HepG2 (cell line): ENCODE measurements at regions not wholly inside any gene's neighbourhood (a gene's known extent, or its start where the extent isn't known, plus 50 kb on each side); places are given as distances from the start of the nearest gene placed in this dataset.

Experiments
- ATAC-seq: fragments of 200-7000 bp; cut with Tn5 transposase; 3 replicates; pipeline ENCODE4 v1.9.1; 2020; ENCODE audit warnings: mild to moderate bottlenecking, moderate library complexity
- BruUV-seq: library from RNA; stranded (reverse); fragments of 400-500 nt; replicated peaks from 2 replicates; lab custom pipeline; 2021; lab: Mats Ljungman, UMichigan
- CTCF ChIA-PET: fragments of 300-600 bp; formaldehyde crosslinking; extraction: SDS; loops from one replicate; lab custom pipeline; 2021; ENCODE audit warnings: low total read pairs, inconsistent platforms, low intra/inter-chr PET ratio; lab: Yijun Ruan, JAX
- POLR2A ChIA-PET: fragments of 350-600 bp; sonication (Branson Sonifier 250); formaldehyde crosslinking; loops from one replicate; lab custom pipeline; 2020; ENCODE audit warnings: antibody characterized with exemption, inconsistent platforms; lab: Yijun Ruan, JAX
- DNase-seq: peaks from one replicate; pipeline ENCODE4 v3.0.0-alpha.2; 2015; ENCODE audit warnings: low spot score
- FAIRE-seq: peaks from 3 replicates; lab custom pipeline; 2011; peaks lifted over from hg19 to GRCh38; lab: Jason Lieb, UNC
- H2AFZ ChIP-seq: one replicate; pipeline ENCODE4 v1.6.1; 2011; ENCODE audit warnings: low read length, inconsistent platforms
- H3K27ac ChIP-seq: fragments of 300-600 bp; 3 replicates; pipeline ENCODE4 v1.8.0; 2011; ENCODE audit warnings: mixed run types, mild to moderate bottlenecking, mixed read lengths, low read length, inconsistent platforms; ENCODE audit not compliant: insufficient read depth; ENCODE audit errors: extremely low read length
- H3K27me3 ChIP-seq, 2 experiments: fragments of 200-600 bp in 1 of 2; 2 replicates in 1 of 2; 3 replicates in 1 of 2; pipeline versions ENCODE4 v1.6.0 to v1.8.0; 2011; ENCODE audit warnings: low read length in 2 of 2, mild to moderate bottlenecking in 2 of 2, moderate library complexity in 2 of 2, inconsistent platforms in 1 of 2; ENCODE audit not compliant: insufficient read depth in 2 of 2, control insufficient read depth in 1 of 2
- H3K36me3 ChIP-seq, 2 experiments: fragments of 200-600 bp in 1 of 2; replicated peaks in 1 of 2; 2 replicates in 1 of 2; 3 replicates in 1 of 2; pipeline versions ENCODE4 v1.5.1 to v1.8.0; 2011; ENCODE audit warnings: low read length in 2 of 2, inconsistent platforms in 1 of 2; ENCODE audit not compliant: insufficient read depth in 2 of 2, control insufficient read depth in 1 of 2
- H3K4me1 ChIP-seq: 2 replicates; pipeline ENCODE4 v1.5.1; 2012; ENCODE audit warnings: low read length, inconsistent platforms; ENCODE audit not compliant: insufficient read depth
- H3K4me2 ChIP-seq: 2 replicates; pipeline ENCODE4 v1.6.0; 2011; ENCODE audit warnings: low read depth, low read length, inconsistent platforms
- H3K4me3 ChIP-seq, 3 experiments: fragments of 200-600 bp in 1 of 3; sonication (generic), shearing (Covaris generic) in 1 of 3; replicated peaks in 1 of 3; 2 replicates each; pipeline ENCODE4 v1.5.1; 2011 to 2016; ENCODE audit warnings: low read length in 3 of 3, inconsistent platforms in 2 of 3, low read depth in 2 of 3, mild to moderate bottlenecking in 2 of 3, control low read depth in 1 of 3, mixed read lengths in 1 of 3; ENCODE audit not compliant: insufficient read depth in 1 of 3
- H3K79me2 ChIP-seq: one replicate; pipeline ENCODE4 v1.6.1; 2011; ENCODE audit warnings: low read length, inconsistent platforms; ENCODE audit not compliant: insufficient read depth
- H3K9ac ChIP-seq: 2 replicates; pipeline ENCODE4 v1.6.0; 2011; ENCODE audit warnings: mild to moderate bottlenecking, low read depth, low read length, inconsistent platforms; ENCODE audit not compliant: insufficient read depth
- H3K9me3 ChIP-seq: 2 replicates; pipeline ENCODE4 v1.5.1; 2012; ENCODE audit warnings: mild to moderate bottlenecking, low read length
- H4K20me1 ChIP-seq: 2 replicates; pipeline ENCODE4 v1.6.0; 2011; ENCODE audit warnings: inconsistent platforms, mild to moderate bottlenecking, low read length, moderate library complexity; ENCODE audit not compliant: insufficient read depth
- ARNT2 ChIP-seq: sonication (generic); formaldehyde crosslinking; IDR thresholded peaks from 2 replicates; pipeline ENCODE4 v1.8.0; 2022; ENCODE audit warnings: mild to moderate bottlenecking, low read depth, missing genetic modification reagents, moderate library complexity
- HNF1A ChIP-seq, 2 experiments: sonication (generic) in 1 of 2; formaldehyde crosslinking in 1 of 2; IDR thresholded peaks; 2 replicates each; pipeline versions ENCODE4 v1.4.0 to v1.6.1; 2016 to 2020; ENCODE audit warnings: borderline replicate concordance in 1 of 2, low read depth in 1 of 2, mild to moderate bottlenecking in 1 of 2, missing genetic modification reagents in 1 of 2
- NCOA2 ChIP-seq: sonication (generic); formaldehyde crosslinking; IDR thresholded peaks from 2 replicates; pipeline ENCODE4 v1.8.0; 2022; ENCODE audit warnings: inconsistent platforms
- STAG1 ChIP-seq: sonication (generic); formaldehyde crosslinking; IDR thresholded peaks from 2 replicates; pipeline ENCODE4 v1.4.0; 2020; ENCODE audit warnings: missing genetic modification reagents
- THAP8 ChIP-seq: sonication (generic); formaldehyde crosslinking; IDR thresholded peaks from 2 replicates; pipeline ENCODE4 v1.5.1; 2020; ENCODE audit warnings: missing genetic modification reagents, mild to moderate bottlenecking, borderline replicate concordance
- TRIM24 ChIP-seq: sonication (generic); formaldehyde crosslinking; IDR thresholded peaks from 2 replicates; pipeline ENCODE4 v1.8.0; 2022; ENCODE audit warnings: mild to moderate bottlenecking, missing genetic modification reagents
- TSC22D2 ChIP-seq: sonication (generic); formaldehyde crosslinking; IDR thresholded peaks from 2 replicates; pipeline ENCODE4 v1.5.1; 2020; ENCODE audit warnings: missing genetic modification reagents, mild to moderate bottlenecking, borderline replicate concordance
- ZNF530 ChIP-seq: sonication (generic); formaldehyde crosslinking; IDR thresholded peaks from 2 replicates; pipeline ENCODE4 v1.5.0; 2020; ENCODE audit warnings: low read depth, mild to moderate bottlenecking, missing genetic modification reagents
- ZNF563 ChIP-seq: sonication (generic); formaldehyde crosslinking; IDR thresholded peaks from 2 replicates; pipeline ENCODE4 v1.8.0; 2022; ENCODE audit warnings: mild to moderate bottlenecking, moderate library complexity, missing genetic modification reagents
- ZNF713 ChIP-seq: sonication (generic); formaldehyde crosslinking; IDR thresholded peaks from 2 replicates; pipeline ENCODE4 v1.4.0; 2020; ENCODE audit warnings: mild to moderate bottlenecking, missing genetic modification reagents
- ZNF749 ChIP-seq: sonication (generic); formaldehyde crosslinking; IDR thresholded peaks from 2 replicates; pipeline ENCODE4 v1.8.0; 2022; ENCODE audit warnings: mild to moderate bottlenecking, missing genetic modification reagents, moderate library complexity, borderline replicate concordance
- ZNF761 ChIP-seq: sonication (generic); formaldehyde crosslinking; conservative IDR thresholded peaks from 2 replicates; pipeline ENCODE4 v1.4.0; 2020; ENCODE audit warnings: mild to moderate bottlenecking, missing genetic modification reagents
- ZSCAN29 ChIP-seq: sonication (generic); formaldehyde crosslinking; conservative IDR thresholded peaks from 2 replicates; pipeline ENCODE4 v1.4.0; 2020; ENCODE audit warnings: mild to moderate bottlenecking, missing genetic modification reagents
- WGBS: methylation state at CpG from one replicate; pipeline ENCODE4 v1.1.6; 2017; ENCODE audit warnings: low lambda C conversion rate; 5-methylcytosine and 5-hydroxymethylcytosine counted together
- in situ Hi-C: cut with HindIII; loops from 2 replicates; pipeline ENCODE4 v1.10.0; 2017; ENCODE audit warnings: low pct_unique_long_range_greater_than_20kb; ENCODE audit not compliant: extremely low pct_ligation_motif_present
- intact Hi-C: fragments of 100-400 bp; cut with micrococcal nuclease; formaldehyde crosslinking; loops from one replicate; pipeline ENCODE4 v1.10.0; 2022; ENCODE audit not compliant: unreplicated experiment
- TF ChIP-seq, protein P1 (sequence below): IDR thresholded peaks from 2 replicates; pipeline ENCODE4 v1.6.1; 2016

DNA sequence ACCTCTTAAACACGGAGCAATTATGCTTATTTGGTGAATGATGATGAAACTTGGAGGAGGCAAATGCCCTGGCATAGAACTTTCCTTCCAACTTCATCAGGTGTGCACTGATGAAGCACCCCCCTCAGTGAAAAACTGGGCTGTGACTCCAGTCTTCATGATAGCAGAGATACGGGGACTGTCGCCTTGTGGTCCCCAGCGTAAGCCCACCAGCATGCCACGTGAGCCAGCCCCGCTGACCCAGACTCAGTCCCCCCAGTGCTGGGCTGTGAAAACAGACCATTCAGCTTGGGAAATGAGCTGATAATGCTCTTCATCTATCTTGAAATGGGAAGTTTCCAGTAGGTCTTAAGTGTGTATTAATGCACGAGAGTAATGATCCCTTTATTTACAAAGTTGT, 177.0 kb downstream of the SNX10 start:
- DNase-seq = no peak
- no peaks in the 10 kb centered on the region for H3K36me3 ChIP-seq
- H3K4me1 ChIP-seq = no peaks in the 10 kb centered on the region
- no peak for ATAC-seq
- WGBS = 0% methylated on average over 2 of the region's 7 CpGs
- H3K27me3 ChIP-seq = peaks cover 0 to 24% of the 10 kb centered on the region in 2 experiments; a peak in 2 of 5 replicates
- in situ Hi-C loops = no loop called here
- H3K4me3 ChIP-seq = no peak overlapping the region
- no peak overlapping the region for H3K27ac ChIP-seq
- TF ChIP-seq TSC22D2 (CRISPR knock-in tag) (no peak), ZNF530 (CRISPR knock-in tag) (no peak), ZNF749 (no peak), ZNF713 (CRISPR knock-in tag) (no peak), ZNF761 (no peak), ZSCAN29 (CRISPR knock-in tag) (no peak), ZNF563 (CRISPR knock-in tag) (no peak), NCOA2 (CRISPR knock-in tag) (no peak)
- TF ChIP-seq, protein P1, sequence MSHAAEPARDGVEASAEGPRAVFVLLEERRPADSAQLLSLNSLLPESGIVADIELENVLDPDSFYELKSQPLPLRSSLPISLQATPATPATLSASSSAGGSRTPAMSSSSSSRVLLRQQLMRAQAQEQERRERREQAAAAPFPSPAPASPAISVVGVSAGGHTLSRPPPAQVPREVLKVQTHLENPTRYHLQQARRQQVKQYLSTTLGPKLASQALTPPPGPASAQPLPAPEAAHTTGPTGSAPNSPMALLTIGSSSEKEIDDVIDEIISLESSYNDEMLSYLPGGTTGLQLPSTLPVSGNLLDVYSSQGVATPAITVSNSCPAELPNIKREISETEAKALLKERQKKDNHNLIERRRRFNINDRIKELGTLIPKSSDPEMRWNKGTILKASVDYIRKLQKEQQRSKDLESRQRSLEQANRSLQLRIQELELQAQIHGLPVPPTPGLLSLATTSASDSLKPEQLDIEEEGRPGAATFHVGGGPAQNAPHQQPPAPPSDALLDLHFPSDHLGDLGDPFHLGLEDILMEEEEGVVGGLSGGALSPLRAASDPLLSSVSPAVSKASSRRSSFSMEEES (CRISPR knock-in tag) = no peak
- no peak overlapping the region for H3K9ac ChIP-seq
- no peak overlapping the region for H3K4me2 ChIP-seq
- H3K79me2 ChIP-seq = no peaks in the 10 kb centered on the region
- ChIA-PET POLR2A (no interaction called here), CTCF (no interaction called here)
- intact Hi-C loops = no loop called here
- no peaks in the 10 kb centered on the region for H3K9me3 ChIP-seq
- no peak overlapping the region for H2AFZ ChIP-seq
- FAIRE-seq = no peak
- no TSS peak for BruUV-seq
- H4K20me1 ChIP-seq = no peaks in the 10 kb centered on the region

DNA sequence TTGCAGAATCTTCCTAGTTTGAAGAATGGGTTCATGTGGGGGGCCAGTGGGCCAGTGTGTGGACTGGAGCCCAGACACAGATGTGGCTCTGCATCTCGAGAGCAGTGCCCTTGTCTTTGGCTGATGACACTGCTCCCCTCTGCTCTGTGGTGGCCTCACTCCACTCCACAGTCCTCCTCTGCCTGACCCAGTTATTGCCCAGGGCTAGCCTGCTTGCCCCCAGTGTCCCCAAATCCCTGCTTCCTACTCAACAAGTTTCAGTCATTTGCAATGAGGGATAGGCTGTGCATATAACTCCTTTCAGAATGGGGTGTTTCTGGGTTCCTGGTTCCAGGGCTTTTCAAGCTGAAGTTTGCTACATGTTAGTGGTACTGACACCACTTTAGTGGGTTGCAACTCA, 177.5 kb downstream of the SNX10 start:
- in situ Hi-C loops = no loop called here
- Histone ChIP-seq H3K4me1 (no peaks in the 10 kb centered on the region), H3K9ac (no peak overlapping the region), H2AFZ (no peak overlapping the region), H3K27ac (no peak overlapping the region), H3K4me2 (no peak overlapping the region), H3K27me3 (peaks cover 0 to 24% of the 10 kb centered on the region in 2 experiments; a peak in 2 of 5 replicates), H3K9me3 (no peaks in the 10 kb centered on the region), H4K20me1 (no peaks in the 10 kb centered on the region), H3K79me2 (no peaks in the 10 kb centered on the region), H3K36me3 (no peaks in the 10 kb centered on the region), H3K4me3 (no peak overlapping the region)
- DNase-seq (no peak), FAIRE-seq (no peak), ATAC-seq (no peak)
- no TSS peak for BruUV-seq
- CTCF ChIA-PET = no interaction called here
- POLR2A ChIA-PET = no interaction called here
- intact Hi-C loops = no loop called here
- WGBS = no CpG with 5 or more reads among the region's 1 CpG
- TF ChIP-seq TRIM24 (CRISPR knock-in tag) (no peak), STAG1 (CRISPR knock-in tag) (no peak), THAP8 (CRISPR knock-in tag) (no peak), ARNT2 (CRISPR knock-in tag) (no peak), HNF1A (IDR thresholded peaks at IDR 0.05; ENCODE audit: low read depth) (no peak), HNF1A (CRISPR knock-in tag; IDR thresholded peaks at IDR 0.05; ENCODE audit: borderline replicate concordance) (no peak)
